Stimulated activated CD8-positive, alpha-beta memory T cell treated with anti-CD3 and anti-CD28 coated beads, Interleukin-7, amount 100 ng/mL, for 48 hours (primary cell): ENCODE measurements at regions not wholly inside any gene's neighbourhood (a gene's known extent, or its start where the extent isn't known, plus 50 kb on each side); places are given as distances from the start of the nearest gene placed in this dataset.

ENCODE experiments used
- DNase-seq, 2 donors: peaks; one replicate each; pipeline ENCODE4 v3.0.0-alpha.2; 2020; ENCODE audit warnings: low read depth in 1 of 2; ENCODE audit errors: extremely low read depth in 1 of 2

DNA sequence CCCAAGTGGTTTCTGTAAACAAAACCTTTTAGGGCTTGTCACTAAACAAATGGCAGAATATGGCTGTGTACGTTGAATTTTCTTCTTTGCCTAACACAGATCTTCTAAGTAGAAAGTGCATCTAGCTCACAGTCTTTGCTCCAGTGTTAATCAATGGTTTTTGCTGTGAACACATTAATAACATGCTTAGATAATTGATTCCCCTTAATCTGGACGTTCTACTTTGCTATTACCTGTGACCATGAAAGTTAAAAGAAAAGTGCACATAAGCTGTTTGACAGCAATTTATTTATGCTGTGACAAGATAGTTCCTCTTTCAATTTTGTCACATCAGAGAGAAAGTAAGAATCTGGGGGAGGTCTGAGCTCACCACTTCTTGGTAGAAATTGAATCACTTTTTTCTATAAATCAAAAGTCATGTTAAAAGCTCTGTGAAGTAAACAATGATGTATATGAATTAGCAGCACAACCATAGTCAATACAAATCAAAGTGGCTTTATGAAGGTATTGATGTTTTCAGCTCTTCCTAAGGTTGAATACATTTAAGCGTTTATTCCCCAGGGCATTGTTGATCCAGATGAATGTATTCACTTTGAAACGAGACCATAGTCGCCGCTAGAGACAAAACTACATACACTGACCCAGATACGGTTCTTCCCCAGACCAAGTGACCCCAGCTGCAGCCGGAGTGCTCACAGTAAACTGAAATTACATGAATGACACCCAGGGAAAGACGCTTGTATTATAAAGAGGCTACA lies 174.6 kb upstream of the ZNF608 start:
- DNase-seq, result no peak

DNA sequence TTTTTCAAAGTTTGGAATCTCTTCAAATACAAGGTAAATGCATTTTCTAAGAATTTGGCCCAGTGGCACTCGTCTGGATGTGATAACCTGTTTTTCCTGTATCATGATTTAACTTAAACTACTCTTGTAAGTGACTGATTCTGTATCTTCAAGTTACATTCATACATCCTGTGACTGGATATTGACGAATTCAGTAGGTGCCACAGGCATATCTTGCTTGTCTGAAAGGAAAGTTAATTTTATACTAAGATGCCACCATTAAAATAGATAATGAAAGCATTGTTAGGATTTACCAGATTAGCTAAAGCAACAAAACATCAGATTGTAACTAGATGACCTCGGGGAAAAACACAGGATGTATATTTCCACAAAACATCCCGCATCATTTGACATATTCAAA lies 175.3 kb upstream of the ZNF608 start:
- DNase-seq, result no peak

DNA sequence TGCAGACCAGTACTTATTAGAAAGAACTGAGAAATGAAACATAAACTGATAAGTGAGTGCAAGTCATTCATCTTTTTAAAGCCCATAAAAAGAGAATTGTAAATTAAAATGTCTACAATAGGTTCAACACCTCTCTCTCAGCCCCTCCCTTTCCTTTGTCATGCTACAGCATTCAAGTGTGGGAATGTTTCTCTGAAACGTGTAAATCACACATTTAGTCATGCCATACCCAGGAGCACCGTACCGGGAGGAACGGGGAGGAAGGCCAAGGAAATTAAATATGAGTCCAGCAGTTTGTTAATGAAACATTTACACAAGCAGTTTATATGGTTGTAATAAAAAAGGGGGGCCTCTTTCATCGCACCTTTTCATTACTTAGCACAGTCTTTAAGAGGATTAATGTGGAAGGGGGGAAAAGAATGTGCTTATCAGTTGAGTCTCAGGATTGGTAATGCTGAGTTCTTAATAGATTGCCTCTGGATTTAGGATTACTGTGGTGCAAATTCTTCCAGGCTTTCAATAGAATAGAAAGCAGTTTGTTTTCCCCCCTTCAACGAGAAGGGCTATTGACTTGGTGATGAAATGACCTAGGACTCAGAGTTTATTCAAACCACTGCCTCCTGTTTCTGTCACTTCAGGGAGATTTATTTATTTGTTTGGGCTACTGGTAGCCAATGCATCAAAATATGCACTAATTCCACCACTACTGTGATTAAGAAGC lies 176.0 kb upstream of the ZNF608 start:
- DNase-seq, result no peak

DNA sequence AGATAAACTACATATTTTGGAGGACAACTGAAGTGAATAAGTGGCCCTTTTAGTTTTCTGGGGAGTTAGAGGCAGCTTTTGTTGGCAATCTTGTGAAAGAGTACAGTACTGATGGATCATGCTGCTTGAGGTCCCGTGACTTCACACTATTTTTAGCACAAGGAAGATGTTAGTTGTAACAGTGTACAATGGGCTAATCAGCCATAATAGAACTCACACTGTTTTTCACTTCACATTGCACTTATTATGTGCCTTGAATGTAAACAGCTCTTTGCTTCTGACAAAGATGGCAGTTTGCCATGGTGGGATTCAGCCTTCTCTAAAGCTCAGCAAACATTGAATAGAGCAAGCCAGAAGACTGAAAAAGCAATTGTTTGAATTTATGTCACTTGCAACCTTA lies 176.7 kb upstream of the ZNF608 start:
- DNase-seq, result no peak

DNA sequence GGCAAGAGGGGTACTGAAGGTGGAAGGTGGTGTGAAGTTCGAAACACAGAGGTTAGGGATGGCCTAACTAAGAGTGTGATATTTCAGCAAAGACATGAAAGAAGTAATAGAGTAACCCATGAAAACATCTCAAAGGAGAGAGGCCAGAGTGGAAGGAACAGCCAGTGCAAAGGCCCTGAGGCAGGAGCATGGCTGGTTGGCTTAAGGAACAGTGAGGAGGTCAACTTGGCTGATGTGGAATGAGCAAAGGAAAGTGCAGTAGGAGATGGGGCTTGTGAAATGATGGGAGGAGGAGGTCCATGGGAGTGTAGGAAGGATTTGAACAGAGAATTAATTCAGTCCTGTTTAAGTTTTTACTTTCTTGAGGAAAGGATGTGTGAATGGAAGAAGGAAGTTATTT lies 178.3 kb upstream of the ZNF608 start:
- no peak for DNase-seq

DNA sequence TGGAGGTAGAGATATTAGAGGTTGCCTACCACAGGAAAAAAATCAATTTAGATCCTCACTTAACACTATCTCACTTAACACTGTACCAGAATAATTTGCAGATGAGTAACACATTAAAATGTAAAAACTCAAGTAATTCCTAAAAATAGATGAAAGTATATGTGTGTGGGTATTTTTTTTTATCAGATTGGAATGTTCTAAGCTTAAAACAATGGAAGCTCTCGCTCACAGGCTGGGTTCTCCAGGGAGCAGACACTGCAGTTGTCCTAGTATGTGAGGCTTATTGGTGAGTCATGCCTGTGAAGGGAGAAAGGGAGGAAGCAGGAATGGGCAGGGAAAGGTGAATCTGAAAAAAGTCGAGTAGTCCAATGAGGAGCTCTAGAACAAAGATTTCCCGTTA lies 181.3 kb upstream of the ZNF608 start:
- DNase-seq, result no peak

DNA sequence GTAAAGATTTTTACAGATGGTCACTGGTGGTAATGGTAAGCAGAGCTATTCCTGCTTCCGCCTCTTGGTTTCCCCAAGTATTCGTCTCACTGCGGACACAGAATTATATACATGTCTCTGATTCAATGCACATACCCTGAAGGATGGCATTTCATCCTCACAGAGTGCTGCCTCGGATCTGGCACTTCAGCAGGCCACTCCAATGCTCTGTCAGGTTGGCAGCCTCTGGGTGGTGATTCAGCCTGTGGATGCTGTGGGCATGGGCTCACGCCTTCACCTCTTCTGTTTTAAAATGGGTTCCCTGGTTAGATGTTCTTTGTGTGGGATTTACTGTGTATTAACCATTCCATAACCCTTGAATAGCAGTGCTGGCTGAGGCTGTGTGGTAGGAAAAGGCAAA lies 182.6 kb upstream of the ZNF608 start:
- DNase-seq, result no peak

DNA sequence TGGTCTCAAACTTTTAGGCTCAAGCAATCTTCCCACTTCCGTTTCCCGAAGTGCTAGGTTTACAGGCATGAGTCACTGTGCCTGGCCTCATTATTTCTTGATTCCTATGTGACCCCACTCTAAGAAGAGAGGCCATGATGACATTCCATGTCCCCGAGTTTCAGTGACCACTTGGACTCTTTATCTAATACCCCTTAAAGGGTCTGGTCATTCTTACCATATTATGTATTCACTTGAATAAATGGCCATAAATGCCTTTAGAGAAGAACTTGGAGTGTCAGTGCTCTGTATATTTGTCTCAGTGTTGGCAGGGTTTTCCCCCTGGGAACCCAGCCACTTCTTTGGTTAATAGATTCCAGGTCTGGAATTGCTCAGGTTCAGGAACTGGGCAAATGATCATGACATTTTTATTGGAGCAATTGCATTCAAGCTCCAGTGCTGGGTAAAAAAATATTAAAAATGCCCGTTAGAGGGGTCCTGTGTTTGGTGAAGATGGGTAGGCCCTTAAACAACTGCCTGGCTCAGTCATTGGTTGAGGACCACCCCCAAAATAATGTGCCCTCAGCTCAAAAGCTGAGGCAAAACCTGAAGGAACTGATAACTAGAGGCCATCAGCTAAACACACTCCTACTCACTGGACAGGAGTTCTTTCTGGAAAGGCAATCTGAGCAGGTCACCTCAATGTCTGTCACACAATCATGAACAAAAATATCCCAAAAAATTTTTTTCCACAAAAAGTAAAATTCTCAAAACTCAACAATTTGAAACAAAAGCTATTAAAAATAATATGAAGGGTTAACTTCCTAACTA lies 186.6 kb upstream of the ZNF608 start:
- DNase-seq, result no peak

DNA sequence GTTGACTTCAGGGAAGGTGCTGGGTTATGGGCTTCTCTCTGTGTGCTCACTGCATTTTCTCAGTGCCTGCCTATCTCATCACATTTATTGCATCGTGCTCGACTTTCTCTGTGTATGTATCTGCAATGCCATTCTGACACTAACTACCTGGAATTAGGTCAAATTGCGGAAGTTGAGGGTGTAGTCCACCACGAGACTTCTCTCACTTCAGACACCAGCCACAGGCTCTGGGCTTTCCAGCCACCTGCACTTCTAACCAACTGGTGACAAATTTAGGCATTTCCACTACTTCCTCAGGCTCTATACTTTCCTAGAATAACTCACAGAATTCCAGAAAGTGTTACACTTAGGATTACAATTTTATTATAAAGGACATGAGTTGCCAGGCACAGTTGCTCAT lies 188.6 kb upstream of the ZNF608 start:
- no peak for DNase-seq

DNA sequence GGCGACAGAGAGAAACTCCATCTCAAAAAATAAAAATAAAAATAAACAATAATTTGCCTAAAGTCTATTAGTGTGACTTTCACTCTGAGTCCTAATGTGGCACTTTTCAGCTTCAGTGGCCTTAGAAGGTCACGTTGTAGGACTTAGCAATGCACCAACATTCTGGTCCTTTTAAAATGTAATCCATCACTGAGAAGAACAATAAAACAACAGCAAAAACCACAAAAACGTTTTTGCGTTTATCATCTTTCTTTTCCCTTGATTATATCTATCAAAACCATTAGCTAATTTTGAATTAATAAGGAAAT lies 190.1 kb upstream of the ZNF608 start:
- DNase-seq, result no peak

DNA sequence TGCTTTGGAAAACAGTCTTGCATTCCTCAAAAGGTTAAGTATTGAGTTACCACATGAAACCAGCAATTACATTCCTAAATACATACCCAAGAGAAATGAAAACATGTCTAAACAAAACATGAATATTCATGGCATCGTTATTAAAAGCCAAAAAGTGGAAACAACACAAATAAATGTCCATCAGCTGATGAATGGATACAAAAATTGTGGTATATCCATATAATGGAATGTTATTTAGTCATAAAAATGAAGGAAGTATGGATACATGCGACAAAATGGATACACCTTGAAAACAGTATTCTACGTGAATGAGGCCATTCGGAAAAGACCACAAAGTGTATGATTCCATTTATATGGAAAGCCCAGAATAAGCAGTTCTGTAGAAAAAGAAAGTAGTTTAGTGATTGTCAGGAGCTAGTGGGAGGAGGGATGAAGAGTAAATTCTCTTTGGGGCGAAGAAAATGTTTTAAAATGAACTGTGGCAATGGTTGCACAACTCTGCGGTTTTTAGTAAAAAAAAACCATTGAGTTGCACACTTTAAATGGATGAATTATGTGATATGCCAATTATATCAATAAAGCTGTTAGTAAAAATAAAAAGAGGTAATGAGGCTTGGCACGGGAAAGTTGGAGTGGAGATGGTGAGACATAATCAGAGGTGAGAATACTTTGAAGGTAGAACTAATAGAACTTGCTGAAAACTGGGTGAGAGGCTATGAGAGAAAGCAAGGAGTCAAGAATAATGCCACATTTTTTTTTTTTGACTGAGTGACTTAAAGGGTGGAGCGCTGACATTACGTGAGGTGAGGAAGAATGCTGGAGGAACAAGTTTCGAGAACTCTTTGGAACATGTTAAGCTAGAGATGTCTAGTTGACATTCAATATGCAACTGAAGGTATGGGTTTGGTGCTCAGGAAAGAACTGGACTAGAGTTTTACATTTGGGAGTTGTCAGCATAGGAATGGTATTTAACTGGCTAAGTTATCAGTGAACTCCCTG lies 194.9 kb upstream of the ZNF608 start:
- DNase-seq, result no peak

DNA sequence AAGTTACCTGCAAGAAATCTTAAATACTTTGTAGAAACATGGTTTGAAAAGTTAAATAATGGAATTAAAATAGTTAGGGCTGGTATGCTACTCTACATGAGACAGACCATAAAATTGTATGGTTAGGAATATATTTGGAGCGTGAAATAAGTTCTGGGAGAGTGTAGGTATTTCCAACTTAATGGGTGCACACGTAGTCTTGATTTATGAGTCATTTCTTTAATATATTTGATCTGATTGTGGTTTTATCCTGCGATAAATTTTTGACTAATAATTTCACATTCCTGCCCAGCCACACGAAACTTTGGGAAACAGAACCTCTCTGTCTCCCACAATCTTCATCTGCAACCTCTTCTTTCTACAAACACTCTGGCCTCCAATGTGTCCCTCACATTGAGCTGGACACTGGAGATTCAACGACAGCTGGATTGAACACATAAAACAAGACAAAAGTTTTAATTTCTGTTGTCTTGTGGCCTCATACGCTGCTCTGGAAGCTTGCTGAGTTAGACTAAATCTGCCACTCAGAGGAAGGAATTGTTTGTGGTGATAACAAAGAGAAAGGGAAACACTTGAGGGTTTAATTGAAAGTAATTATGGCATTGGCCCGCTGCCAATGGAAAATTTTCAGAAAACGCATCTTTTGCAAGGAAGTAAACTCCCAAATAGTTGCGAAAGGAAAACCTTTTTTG lies 201.8 kb upstream of the ZNF608 start:
- no peak for DNase-seq

DNA sequence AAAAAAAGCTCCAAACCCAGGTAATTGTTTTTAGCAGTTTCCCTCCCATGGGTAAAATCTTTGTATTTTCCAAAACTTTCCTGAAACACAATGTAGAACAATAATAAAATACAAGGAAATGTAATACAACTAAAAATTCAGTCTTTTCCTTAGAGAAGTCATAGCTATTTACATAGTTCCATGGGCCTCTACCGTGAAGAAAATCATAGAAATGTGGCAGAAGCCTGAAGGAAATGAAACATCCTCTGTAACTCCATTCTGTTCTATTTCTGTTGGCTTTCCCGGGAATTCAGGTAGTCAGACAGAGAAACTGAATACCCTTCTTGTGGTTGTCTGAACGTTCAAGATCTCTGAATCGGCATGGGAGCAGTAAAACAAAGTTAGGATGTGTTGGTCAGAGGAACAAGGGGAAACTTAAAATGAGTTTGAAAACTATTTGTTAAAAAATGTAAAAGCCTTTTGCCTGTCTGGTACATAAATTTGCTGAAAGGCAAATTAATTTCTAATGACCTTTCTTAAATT lies 202.4 kb upstream of the ZNF608 start:
- no peak for DNase-seq

DNA sequence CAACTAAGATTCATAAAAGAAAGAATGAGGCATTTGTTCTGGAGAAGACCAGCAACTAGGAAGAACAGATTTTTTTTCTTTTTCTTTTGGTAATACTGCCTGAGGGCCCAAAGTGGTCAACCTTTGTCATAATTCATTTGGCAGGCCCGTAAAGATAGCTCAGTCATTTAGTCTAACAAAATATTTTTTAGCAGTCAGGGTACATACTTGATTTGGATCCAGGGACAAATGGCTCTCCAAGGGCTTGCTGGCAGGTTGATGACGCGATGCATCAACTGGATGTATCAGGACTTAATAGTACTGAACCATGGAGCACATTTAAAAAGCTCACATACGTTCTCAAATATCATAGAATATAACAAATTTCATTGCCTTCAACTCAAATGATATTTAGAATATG lies 203.4 kb upstream of the ZNF608 start:
- no peak for DNase-seq

DNA sequence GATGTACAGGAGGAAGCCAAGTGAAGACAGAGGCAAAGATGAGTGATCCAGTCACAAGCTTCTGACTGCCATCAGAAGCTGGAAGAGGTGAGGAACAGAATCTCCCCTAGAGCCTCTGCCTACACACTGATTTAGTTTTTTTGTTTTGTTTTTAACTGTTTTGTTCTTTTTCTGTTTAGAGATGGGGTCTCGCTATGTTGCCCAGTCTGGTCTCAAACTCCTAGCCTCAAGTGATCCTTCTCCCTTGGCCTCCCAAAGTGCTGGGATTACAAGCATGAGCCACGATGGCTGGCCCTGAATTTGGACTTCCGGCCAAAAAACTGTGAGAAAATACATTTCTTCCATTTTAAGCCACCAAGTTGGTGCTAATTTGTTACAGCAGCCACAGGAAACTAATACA lies 204.7 kb upstream of the ZNF608 start:
- DNase-seq, result no peak

DNA sequence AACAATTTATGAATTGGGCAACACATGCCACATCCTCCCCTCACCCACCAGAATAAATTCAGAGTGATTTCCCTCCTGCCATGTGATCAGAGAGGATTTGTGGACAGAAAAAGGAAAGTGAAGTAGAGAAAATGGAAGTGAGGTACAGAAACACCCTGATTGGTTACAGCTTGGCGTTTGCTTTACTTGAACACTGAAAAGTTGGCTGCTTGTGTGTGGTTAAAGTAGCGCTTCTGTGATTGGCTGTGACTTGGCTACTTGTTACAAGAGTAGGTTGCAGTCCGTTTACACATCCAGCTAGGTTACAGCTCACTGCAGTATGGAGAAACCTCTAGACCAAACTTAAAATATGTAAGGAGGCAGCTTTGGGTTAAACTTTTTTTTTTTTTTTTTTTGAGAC lies 205.2 kb upstream of the ZNF608 start:
- DNase-seq, result no peak

DNA sequence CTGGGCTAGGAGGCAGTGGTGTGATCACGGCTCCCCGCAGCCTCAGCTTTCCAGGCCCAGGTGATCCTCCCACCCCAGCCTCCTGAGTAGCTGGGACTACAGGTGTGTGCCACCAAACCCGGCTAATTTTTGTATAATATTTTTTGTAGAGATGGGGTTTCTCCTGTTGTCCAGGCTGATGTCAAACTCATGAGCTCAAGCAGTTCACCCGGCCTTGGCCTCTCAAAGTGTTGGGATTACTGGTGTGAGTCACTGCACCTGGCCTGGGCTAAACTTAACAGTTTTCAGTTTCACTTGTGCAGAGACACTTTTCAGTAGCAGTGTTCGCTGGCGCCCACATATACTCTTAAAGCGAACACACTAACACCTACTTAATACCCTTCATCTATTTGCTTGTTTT lies 205.6 kb upstream of the ZNF608 start:
- DNase-seq, result no peak

DNA sequence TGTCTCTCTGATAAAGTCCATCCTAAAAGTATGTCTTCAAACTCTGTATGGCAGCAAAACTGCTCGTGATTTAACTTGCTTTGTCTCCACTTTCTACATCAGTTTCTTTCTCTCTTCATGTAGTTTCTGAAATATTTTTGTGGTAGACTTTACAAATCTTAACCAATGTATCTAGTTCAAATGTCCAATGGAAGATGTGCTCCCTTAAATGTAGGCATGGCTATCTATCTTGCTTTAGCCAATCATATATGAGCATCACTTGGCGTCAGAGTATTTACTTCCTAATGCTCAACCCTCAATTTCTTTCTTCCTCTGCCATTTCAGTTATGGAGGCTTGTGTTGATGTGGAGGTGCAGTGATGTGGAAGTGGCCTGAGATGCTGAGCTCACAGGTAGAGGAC lies 206.1 kb upstream of the ZNF608 start:
- DNase-seq, result no peak

DNA sequence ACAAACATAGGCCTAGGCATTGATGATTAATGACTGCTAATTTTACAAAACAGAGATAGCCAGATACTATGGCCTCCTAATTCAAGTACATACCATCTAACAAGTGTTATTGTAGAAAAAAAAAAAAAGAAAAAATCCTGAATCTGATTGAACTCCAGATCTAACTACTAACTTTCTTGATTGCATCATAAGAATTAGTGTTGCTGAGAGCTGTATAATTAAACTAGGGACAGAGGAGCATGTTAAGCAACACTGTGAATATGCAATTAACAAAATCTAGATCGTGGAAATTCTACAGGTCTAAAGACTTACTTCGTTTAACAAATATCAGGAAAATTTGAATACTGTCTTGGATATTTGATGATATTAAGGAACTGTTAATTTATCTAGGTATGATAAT lies 208.3 kb upstream of the ZNF608 start:
- DNase-seq, result no peak

DNA sequence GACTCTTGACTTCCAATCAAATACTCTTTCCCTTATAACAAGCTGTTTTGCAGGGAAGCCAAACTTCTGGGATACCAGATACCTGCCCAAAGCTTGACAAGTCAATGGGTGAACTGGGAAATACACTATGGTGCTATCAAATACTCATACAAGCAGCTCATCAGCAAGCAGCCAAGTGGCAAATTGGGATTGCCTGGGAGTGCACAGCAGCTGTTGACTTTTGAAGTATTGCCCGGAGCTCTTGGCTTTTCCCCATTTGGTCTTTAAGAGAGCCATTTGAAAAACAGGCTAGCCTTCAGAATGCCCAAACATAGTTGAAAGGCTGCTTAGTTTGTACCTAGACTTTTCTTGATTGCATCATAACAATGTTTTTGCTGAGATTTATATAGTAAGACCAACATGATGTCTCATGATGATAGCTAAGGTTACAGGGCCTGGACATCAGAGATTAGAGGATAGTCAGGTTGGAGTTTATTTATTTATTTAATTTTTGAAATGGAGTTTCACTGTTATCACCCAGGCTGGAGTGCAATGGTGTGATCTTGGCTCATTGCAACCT lies 210.1 kb upstream of the ZNF608 start:
- DNase-seq, result no peak
